GM10266 (cell line): ENCODE measurements at regions not wholly inside any gene's neighbourhood (a gene's known extent, or its start where the extent isn't known, plus 50 kb on each side); places are given as distances from the start of the nearest gene placed in this dataset.

Experiments
- DNase-seq: peaks from one replicate; pipeline ENCODE4 v3.0.0; 2012; ENCODE audit errors: extremely low spot score
- TF ChIP-seq, protein P1 (sequence below): IDR thresholded peaks from 2 replicates; pipeline ENCODE4 v1.5.1; 2012; ENCODE audit warnings: mild to moderate bottlenecking, low read depth; ENCODE audit not compliant: control insufficient read depth, insufficient read depth; ENCODE audit errors: missing control alignments

DNA sequence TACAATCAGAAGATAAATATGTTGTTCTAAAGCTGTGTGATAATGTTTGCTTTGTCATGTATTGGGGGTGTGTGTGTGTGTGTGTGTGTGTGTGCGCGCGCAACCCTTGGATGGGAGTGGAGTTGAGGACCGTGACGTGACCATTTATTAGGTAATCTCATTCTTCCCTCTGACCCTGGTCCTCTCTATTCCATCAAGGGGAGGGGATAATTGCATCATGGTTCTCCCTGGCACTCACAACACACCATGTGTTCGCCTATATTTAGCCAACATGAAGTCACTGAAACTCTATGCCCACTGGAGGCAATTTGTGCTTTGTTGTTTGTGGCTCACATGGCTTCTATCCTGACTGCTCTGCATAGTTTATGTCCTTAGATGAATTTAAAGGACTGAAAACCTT is 79.8 kb upstream of the LRPPRC start:
- DNase-seq = no peak
- TF ChIP-seq, protein P1, sequence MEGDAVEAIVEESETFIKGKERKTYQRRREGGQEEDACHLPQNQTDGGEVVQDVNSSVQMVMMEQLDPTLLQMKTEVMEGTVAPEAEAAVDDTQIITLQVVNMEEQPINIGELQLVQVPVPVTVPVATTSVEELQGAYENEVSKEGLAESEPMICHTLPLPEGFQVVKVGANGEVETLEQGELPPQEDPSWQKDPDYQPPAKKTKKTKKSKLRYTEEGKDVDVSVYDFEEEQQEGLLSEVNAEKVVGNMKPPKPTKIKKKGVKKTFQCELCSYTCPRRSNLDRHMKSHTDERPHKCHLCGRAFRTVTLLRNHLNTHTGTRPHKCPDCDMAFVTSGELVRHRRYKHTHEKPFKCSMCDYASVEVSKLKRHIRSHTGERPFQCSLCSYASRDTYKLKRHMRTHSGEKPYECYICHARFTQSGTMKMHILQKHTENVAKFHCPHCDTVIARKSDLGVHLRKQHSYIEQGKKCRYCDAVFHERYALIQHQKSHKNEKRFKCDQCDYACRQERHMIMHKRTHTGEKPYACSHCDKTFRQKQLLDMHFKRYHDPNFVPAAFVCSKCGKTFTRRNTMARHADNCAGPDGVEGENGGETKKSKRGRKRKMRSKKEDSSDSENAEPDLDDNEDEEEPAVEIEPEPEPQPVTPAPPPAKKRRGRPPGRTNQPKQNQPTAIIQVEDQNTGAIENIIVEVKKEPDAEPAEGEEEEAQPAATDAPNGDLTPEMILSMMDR = no peak

- TF ChIP-seq, protein P1 = no peak
Measured at GRCh38 chr2:44077942-44078511, 82.2 kb upstream of the LRPPRC start.

DNA sequence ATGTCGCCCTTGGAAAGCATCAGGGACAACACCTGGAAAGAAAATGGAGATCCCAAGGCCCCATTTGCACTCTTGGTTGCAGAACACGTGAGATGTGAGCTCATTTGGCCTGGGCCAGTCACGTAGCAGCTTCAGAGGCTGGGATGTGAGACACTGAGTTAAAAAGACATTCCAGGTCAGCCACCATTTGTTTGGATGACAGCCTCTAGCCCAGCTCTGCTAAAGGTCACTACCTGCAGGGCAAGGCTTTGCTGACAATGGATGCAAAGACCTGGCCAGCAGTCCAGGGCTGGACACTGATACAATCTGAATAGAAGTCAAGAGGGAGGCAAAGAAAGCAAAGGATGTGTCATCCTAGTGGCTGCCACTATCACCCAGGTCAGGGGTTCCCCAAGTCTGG is 83.9 kb upstream of the LRPPRC start:
- TF ChIP-seq, protein P1 = no peak
- no peak for DNase-seq

More at GRCh38 chr2:44077942-44078511, 82.2 kb upstream of the LRPPRC start:
- DNase-seq = no peak

DNA sequence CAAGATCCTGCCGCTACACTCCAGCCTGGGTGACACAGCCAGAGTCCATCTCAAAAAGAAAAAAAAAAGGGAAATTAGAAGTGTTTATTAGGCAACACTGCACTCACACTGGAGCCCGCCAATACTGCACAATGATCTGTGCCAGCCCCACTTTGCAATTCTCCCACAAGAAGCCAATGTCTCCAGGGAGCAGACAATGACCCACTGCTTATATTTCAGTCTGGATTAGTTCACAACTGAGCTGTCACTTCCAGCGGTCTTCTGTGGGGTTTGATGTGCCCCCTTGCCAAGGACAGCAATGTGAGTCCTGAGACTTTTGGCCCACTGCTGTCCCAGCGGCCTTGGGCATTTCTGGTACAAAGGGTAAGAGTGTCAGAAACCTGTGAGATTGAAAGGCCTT is 85.6 kb upstream of the PPM1B start:
- DNase-seq = no peak
- TF ChIP-seq, protein P1 = no peak

GRCh38 chr2:44084850-44085249 is 83.8 kb upstream of the PPM1B start:
- TF ChIP-seq, protein P1 = no peak
- no peak for DNase-seq

DNA sequence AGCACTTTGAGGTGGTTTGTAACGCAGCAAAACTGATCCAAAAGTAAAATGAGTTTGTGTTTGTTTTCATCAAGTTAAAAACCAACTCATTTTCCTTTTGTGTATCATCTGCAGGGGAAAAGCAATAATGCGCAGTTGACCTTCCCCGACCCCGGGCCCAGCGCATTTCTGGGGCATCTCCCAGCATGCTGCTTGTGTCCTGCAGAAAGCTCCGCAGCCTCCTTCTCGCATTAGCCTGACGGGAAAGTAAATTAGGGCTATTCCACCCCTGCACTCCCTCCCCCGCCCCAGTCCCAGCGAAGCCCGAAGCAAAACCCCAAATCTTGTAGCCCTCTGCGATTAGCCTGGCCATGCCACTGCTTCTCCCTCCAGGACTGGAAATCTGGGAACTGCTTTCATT is 82.0 kb upstream of the PPM1B start:
- TF ChIP-seq, protein P1 = no peak
- DNase-seq = no peak

DNA sequence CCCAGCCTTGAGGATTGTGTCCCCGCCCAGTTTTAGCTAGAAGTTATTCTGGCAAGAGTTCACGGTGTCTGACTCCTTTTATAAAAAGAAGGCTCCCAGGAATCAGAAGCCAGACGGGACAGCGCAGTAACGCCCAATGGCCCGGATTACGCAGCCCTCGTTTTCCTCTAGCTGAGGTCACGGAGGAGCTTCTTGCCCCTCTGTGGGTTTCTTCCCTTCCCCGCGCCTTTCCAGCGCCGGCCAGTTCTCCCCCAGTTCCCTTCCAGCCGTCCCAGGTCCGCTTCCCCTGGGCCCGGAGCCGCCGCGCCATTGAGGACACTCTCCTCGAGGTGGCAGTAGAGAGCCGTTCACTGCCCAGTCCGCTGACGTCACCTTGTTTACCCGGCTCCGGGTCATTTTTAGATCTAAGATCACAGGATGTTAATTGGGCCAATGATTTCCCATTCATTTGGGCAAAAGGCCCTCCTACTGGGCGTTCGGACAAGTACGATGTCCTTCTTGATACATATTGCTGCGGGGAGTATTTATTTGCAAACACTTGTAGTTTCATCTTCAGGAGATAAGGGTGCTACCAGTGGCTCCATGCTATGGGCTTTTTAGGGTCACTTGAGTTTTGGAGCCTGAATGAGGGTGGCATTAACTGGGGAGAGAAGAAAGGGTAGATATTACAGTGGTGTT is 81.5 kb upstream of the PPM1B start:
- peak; percentile 80 for DNase-seq
- TF ChIP-seq, protein P1 = peak; percentile 93
